Stimulated activated CD4-positive, alpha-beta T cell treated with anti-CD3 and anti-CD28 coated beads, Interleukin-1b, Interleukin-23, amount 100 ng/mL, for 48 hours (primary cell): ENCODE measurements at regions not wholly inside any gene's neighbourhood (a gene's known extent, or its start where the extent isn't known, plus 50 kb on each side); places are given as distances from the start of the nearest gene placed in this dataset.

Source experiments
- DNase-seq: peaks from one replicate; pipeline ENCODE4 v3.0.0-alpha.2; 2020

DNA sequence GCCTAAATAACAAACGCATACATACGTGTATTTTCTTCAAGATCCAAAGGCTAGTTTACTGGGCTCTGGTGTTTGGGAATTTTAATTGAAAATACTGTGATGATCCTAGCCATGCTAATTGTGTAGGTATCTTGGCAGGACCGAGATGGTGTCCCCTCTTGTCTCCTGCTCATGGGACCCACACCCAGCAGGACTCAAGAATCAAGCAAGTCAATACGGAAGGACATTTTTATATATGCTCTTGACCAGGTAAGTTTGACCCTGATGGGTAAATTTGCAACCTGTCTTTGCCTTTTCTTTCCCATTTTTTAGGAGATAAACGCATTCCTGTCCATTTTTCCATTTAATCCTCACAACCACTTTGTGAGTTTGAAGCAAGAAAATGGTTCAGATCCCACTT lies 111.8 kb upstream of the MYCN start:
- DNase-seq: no peak

DNA sequence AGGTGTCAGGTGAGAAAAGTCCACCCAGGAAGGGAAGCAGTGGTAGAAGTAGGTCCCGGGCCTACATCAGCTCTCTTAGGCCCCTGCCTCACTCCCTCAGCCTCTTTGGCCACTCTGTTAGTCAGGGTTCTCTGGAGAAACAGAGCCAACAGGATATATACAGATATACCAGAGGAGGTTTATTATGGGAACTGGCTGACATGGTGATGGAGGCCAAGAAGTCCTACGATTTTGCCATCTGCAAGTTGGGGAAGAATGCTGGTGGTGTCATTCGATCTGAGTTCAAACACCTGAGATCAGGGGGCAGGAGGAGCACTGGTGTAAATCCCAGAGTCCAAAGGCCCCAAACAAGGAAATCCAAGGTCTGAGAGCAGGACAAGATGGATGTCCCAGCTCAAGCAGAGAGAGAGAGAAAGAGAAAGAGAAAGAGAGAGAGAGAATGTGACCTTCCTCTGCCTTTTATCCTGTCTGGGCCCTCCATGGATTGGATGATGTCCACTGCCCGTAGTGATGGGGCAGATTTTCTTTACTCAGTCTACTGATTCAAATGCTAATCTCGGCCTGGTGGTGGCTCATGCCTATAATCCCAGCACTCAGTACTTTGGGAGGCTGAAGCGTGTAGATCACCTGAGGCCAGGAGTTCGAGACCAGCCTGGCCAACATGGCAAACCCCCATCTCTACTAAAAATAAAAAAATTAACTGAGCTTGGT lies 111.1 kb upstream of the MYCN start:
- no peak for DNase-seq

DNA sequence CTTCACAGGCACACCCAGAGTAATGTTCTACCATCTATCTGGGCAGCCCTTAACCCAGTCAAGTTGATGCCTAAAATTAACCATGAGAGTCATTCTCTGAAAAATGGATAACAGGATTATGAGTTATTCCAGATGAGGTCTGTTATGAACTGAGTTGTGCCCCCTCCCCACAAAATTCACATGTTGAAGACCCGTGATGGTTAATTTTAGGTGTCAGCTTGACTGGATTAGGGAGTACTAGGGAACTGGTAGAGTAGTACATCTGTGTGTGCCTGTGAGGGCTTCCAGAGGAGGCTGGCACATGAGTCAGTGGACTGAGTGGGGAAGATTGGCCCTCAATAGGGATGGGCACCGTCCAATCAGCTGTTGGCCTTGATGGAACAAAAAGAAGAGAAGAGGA lies 110.4 kb upstream of the MYCN start:
- no peak for DNase-seq

DNA sequence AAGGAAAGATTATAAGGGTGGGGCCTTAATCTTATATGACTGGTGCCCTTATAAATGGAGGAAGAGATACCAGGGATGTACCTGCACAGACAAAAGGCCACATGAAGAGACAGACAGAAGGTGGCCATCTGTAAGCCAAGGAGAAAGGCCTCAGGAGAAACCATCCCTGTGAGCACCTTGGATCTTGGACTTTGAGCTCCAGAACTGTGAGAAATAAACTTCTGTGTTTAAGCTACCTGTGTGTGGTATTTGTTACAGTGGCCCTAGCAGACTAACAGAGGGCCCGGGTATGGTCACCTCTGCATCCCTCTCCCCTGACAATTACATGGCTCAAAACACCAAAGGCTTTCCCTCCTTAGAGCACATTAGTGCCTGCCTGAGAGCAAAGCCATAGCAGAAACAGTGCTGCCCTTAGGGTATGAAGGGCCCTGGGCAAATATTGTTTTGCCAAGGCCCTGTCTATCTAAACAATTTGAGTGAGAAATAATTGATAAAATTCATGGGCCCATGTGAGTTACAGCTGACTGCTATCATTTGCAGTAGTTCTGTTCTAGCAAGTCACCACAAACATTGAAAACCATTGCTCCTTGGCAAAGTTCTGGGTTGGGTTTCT lies 109.3 kb upstream of the MYCN start:
- DNase-seq: no peak

DNA sequence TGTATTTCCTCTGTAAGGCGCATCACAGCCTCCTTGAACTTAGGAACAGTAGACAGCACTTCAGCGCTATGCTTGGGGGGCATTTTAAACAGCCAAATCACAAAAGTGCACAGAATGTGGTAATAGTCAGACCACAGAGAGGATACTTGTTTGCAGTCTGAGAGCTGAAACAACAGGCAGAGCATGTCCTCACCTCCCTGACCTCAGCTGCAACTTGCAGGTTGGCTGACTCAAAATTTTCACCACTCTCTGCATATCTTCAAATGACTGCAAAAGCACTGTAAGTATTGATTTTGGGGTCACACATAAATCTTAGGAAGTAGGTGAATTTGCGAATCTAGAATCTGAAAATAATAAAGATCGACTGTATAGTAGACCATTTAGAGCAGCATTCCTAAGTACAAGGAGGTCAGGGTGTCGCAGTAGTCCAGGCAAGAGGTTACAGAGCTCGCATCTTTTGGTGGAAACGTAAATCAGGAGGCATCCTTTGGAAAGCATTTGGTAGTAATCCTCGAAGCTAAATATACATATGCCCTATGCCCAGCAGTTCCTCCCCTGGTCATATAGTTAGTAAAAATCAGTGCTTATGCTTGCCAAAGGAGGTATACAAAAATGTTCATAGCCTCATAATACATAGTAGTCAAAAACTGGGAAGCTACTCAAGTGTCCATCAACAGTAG lies 108.2 kb upstream of the MYCN start:
- DNase-seq: no peak

DNA sequence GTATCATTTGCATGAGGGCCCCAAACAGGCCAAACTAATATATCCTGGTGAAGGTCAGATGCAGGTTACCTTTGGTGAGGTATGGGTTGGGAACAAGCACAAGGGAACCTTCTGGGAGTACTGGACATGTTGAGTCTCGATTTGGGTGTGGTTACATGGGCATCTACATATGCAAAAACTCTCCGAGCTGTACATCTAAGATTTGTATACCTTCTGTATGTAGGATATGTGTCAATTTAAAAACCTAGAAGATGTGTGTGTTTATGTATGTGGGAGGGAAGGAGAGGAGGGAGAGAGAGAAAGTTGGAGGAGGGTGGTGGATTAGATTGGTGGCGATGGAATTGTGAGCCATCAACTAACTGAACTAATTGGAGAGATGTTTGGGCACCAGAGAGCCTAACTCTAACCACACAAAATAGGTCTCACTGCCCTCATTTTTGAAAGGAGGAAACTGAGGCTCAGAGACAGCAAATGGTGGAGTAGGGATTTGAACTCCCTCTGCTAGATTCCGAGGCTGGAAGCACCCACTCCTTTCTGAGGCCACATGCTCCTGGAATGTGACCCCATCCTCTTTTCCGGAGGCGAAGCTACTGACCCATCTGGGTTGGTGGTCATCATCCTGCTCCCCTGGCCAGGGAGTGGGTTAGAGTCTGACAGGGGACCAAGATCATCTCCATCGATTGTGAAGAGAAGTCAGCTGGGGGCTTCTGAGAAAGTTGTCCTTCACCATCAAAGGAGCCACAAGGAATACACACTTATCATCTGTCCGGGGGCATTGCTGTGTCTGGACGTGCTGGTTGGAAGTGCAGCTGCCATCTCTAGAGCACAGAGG lies 107.3 kb upstream of the MYCN start:
- DNase-seq: no peak

DNA sequence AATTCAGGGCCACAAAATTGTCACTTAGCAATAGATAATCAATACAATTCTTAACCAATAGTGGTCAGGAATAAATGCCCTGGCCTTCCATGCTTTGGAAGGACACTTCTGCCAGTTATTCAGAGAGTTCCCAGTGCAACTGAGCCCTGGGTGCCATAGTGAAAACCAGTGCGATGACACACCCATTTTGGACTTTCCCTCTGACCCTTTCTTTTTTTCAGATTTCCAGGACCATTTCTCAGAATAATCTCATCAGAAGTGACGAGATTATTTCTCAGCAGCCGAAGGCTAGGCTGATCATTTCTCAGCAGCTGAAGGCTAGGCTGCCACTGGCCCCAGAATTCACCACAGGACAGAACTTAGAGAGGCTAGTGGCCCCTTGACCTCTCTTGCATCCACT lies 106.6 kb upstream of the MYCN start:
- DNase-seq: no peak

DNA sequence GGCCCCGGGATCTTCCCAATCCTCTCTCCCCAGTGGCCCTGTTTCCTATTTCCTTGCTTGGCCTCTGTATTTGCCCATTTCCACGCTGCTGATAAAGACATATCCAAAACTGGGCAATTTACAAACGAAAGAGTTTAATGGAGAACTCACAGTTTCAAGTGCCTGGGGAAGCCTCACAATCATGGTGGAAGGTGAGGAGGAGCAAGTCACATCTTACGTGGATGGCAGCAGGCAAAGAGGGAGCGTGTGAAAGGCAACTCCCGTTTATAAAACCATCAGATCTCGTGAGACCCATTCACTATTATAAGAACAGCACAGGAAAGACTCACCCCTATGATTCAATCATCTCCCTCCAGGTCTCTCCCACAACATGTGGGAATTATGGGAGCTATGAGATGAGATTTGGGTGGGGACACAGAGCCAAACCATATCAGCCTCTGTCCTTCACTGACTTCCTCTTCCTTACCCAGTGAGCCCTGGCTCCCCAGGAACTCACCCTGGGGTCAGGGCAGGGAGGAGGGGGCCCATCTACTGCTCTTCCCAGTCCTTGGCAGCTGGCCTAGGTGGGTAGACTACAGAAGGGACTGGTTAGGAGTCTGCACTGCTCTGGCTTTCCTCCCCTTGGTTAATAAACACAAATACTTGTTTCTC lies 105.8 kb upstream of the MYCN start:
- no peak for DNase-seq

DNA sequence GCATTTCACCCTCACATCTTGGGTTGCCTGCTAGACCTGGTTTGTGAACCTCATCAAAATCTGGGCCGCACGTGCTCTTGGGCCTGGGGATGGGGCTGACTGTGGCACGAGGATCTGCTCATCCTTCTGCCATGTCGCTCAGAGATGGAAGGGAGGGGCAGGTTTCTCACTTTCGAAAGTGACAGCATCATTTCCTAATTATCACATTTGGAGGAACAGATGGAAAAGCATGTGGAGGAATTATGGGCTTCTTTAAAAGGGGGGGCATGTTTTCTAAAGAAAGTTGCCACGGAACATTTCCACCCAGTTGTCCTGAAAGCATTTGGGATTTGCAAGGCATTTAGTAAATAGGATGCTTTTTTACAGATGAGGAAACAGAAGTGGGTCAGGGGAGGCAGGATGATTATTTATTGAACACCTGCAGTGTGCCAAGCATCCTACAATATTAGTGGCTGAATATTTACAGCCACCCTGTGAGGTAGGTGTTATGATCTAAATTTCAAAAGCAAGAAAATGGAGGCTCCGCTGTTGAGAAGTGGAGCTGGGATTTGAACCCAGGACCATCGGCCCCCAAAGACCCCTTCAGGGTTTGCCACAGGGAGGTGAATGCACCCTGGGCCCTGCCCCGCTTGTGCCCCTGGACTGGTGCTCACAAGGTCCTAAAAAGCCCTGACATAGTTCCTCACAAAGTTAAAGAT lies 104.2 kb upstream of the MYCN start:
- DNase-seq: no peak

DNA sequence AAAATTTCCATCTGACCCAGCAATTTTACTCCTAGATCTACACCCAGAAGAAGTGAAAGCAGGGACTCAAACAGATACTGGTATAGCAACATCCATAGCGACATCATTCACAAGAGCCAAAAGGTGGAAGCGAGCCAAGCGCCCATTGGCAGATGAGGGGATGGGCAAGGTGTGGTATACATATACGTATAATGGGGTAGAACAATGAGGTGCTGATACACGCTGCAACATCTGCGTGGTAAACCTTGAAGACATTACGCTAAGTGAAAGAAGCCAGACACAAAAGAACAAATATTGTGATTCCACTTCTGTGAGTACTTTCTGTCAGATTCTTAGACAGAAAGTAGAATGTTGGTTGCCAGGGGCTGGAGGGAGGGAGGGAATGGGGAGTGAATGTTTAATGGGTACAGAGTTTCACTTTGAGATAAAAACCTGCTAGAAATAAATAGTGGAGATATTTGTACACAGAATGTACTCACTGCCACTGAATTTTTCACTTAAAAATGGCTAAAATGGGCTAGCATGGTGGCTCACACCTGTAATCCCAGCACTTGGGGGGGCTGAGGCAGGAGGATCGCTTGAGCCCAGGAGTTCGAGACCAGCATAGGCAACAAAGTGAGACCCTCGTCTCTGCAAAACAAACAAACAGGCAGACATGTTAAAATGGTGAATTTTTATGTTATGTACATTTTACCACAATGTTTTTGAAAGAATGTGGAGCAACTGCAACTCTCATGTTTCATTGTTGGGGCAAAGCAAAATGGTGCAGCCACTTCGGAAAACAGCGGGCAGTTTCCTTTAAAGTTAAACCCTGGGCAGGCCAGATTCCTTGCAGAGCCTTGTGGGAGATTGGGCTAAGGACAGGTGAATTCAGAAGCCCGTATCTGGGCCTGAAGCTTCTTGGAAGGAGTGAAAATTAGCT lies 103.4 kb upstream of the MYCN start:
- DNase-seq: no peak

DNA sequence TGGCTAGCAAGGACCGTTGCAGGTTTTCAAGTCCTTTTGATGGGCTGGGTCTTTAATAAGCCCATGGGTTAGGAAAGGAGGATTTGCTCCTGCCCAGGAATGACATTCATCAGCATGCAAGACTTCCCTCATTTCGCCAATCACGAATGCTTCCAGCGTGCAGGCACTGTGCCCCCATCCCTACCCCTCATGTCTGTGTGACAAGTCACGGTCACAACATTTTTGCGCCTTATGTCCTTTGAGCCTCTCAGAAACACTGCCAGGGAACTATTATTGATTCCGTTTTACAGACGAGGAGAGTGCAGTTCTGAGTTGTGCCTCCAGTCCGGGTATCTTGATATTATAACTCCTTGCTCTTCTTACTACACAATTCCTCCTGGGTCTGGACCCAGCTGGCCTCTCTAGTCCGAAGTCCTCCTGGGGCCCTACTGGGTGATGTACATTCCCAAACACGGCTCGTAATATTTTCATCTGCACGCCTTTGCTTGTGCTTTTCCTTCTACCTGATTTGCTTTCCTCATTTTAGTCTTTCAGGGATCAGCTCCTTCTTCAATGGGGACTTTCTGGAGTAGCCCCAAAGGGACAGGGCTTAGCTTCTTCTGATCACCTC lies 101.8 kb upstream of the MYCN start:
- no peak for DNase-seq

DNA sequence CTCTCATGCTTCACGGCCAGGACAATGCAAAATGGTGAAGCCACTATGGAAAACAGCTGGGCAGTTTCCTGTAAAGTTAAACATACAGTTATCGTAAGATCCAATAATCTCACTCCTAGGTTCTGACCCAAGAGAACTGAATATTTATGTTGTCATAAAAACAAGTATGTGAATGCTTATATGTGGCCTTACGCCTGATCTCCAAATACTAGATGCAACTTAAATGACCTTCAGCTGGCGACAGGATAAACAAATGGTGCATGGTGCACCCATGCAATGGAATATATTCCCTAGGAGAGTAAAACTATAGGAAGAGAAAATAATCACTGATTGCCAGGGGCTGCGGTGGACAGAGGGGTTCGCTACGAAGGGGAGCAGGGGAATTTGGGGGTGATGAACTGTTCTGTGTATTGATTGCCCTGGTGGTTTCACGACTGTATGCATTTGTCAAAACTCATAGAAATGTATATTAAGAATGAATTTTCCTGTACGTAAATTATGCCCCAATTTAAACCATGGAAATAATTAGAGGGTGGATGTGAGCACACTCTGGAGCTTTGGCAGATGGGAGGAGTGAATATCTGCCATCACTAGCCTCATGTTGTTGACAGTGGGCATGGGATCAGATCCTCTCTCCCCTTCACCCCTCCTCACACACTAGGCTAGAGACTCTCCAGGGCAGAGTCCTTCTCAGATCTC lies 100.8 kb upstream of the MYCN start:
- DNase-seq: no peak

DNA sequence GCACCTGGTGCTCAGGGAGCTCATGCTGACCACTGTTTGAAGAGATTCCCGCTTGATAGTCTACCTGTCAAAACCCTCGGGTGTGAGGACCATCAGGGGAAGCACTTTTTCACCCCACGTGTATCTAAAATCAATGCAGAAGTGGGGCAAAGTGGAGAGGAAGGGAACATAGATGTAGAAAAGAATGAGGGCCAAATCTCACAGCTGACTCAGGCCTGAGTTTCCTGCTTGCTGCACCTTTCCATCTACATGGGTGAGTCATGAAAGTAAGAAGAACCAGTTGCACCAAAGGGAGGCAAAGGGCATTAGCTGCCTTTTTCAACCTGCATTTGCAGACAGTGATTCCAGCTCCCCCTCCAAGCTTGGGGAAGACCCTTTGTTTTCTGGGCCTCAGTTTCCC lies 100.2 kb upstream of the MYCN start:
- no peak for DNase-seq

DNA sequence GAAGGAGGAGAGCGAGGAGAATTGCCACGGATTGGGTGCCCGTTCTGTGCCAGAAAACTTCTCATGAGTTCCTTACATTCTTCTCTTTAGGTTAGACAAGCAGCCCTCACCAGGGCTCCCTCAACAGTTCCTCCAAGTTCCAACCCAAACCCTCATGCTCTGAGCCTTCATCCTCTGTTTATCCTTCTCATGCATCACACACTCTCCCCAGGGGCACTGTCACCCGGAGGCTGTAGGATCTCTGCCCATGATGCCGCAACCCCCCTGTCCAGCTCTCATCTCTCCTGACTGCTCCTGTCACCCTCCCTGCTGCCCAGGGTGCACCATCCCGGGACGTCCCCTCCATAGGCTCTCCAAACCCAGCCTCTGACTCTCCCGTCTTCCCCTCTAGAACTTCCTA lies 99.4 kb upstream of the MYCN start:
- no peak for DNase-seq

DNA sequence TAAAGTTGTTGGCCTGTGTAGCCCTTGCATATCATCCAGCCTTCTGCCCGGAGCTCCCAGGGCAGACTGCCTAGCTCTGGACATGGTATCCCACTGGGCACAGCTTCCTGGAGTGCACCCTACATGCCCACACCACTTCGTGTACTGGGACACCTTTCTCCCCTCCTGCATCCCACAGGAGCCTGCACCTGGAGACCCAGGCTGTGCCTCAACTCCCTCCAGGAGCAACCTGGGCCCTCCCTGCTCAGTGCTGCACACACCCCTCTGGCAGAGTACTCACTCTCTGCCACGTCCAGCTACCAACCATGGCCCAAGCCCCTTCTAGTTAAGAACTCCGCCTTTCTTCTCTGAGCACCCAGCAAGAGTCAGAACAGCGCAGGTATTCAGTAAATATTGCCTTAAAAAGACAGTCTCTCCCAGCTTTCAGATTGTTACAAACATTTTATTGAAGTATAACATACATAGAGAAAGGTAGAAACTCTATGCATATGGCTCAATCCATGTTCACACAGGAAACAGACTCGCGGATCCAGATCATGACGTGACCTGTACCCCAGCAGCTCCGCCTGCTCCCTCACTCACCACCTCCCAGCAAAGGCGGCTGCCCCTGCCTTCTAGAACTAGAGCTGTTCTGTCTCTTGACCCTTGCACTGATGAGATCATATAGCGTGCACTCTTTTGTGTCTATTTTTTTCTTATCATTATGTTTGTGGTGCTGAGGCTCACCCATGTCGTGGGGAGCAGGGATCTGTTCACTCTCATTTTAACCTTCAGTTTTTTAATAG lies 98.4 kb upstream of the MYCN start:
- no peak for DNase-seq

DNA sequence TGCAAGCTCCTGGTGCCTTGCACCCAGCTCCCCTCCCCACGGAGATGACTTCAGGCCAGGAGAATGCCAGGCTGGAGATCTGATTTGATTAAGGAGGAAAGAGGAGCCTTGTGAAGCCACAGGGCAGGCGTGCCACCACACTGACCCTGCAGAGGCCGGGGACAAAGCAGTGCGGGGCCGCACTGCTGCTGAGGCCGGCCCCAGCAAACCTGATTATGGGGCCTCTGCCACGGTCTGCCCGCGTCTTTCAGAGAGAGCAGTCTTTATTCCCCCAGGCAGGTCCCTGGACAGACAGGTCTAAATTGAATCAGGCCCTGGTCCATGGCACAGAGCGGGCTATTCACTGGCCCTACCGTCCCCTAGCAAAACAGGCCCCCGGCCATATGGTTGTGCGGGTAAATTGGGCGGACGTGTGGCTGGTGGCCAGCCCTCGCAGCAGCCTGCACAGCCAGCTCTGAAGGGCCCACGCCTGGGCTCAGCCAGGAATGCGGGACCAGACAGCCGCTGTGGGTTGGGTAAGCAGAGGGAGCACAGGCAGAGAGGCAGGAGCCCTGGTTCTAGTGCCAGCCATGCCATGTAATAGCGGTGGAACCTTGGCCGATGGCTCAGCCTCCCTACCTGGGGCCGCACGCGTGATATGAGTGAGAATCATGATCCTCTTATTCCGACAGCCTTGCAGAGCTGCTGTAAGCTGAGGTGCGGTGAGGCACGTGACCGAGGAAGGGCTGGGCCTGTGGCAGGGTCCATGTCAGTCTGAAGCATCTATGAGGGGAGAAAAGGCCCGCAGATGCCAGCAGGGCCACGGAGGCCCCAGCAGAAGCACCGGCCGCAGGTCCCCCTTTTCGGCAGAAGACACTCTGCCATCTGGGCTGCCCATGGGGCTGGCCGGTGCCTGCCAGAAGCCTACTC lies 97.3 kb upstream of the MYCN start:
- no peak for DNase-seq

DNA sequence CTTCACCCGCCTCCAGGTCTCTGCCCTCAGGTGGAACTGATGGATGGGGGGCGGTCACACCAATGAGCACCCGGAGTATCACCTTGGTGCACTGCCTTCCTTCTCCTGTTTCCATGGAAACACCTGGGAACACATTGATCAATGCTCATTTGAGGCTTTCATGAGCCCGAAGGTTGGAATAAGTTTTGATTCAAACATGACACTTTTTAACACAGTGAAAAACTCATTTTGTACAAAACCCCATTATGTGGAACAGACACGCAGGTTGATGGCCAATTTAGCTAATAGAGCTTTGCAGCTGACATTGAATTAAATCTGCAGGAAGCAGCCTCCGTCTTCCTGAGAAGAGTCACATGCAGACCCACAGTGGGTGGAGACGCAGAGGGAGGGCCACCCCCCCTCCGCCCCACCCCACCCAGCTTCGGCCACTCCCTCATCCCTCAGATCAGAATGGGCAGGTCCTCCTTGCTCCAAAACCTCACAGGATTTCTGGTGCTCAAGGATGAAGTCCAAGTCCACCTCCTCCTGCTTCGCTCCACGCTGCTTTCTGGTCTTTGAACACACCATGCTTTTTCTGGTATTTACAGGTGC lies 96.0 kb upstream of the MYCN start:
- DNase-seq: no peak

DNA sequence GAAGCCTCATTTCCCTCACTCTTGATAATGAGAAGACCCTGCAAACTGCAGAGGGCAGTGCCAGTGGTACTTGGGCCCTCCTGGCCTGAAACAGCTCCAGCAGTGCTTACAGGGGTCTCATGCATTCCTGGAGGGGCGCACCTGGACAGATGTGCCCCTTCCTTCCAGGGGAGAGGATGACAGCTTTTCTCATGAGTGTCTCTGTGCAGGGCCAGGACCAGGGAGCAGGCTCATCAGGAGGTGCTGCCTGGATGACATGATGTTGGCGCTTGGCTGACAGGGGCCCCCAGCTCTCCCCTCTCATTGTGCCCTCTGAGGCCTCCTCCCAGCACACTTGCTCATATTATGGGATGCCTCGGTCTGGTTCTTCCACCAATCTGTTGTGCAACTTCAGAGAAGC lies 95.1 kb upstream of the MYCN start:
- no peak for DNase-seq
